DOHH2 (cell line): ENCODE measurements at regions not wholly inside any gene's neighbourhood (a gene's known extent, or its start where the extent isn't known, plus 50 kb on each side); places are given as distances from the start of the nearest gene placed in this dataset.

Experiments
- EZH2phosphoT487 ChIP-seq: fragments of 200-600 bp; sonication (generic); IDR thresholded peaks from 2 replicates; pipeline ENCODE4 v1.6.1; 2017; ENCODE audit warnings: borderline replicate concordance, mild to moderate bottlenecking, antibody characterized with exemption, low read length, moderate library complexity, mixed read lengths
- TF ChIP-seq, protein P1 (sequence below): fragments of 200-600 bp; sonication (generic); IDR thresholded peaks from one replicate; pipeline ENCODE4 v1.5.1; 2014; ENCODE audit warnings: antibody characterized with exemption, mild to moderate bottlenecking, low read depth, low read length; ENCODE audit not compliant: poor library complexity, severe bottlenecking

GRCh38 chr2:441258-442022, 153.5 kb upstream of the ALKAL2 start:
- TF ChIP-seq, protein P1, sequence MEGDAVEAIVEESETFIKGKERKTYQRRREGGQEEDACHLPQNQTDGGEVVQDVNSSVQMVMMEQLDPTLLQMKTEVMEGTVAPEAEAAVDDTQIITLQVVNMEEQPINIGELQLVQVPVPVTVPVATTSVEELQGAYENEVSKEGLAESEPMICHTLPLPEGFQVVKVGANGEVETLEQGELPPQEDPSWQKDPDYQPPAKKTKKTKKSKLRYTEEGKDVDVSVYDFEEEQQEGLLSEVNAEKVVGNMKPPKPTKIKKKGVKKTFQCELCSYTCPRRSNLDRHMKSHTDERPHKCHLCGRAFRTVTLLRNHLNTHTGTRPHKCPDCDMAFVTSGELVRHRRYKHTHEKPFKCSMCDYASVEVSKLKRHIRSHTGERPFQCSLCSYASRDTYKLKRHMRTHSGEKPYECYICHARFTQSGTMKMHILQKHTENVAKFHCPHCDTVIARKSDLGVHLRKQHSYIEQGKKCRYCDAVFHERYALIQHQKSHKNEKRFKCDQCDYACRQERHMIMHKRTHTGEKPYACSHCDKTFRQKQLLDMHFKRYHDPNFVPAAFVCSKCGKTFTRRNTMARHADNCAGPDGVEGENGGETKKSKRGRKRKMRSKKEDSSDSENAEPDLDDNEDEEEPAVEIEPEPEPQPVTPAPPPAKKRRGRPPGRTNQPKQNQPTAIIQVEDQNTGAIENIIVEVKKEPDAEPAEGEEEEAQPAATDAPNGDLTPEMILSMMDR = no peak
- TF ChIP-seq EZH2phosphoT487 = no peak
